Esophagus squamous epithelium (tissue), 4 donors: ENCODE measurements at regions not wholly inside any gene's neighbourhood (a gene's known extent, or its start where the extent isn't known, plus 50 kb on each side); places are given as distances from the start of the nearest gene placed in this dataset.

Experiments used
- CTCF ChIP-seq, 6 experiments: fragments of 450-650 bp in 4 of 6; fragments of 200-600 bp in 2 of 6; sonication (generic) in 2 of 6; IDR thresholded peaks; one replicate each; pipeline ENCODE4 v1.5.1; 2016 to 2019; ENCODE audit warnings: antibody characterized with exemption in 6 of 6, mild to moderate bottlenecking in 4 of 6, moderate library complexity in 4 of 6
- POLR2A ChIP-seq, 4 donors: fragments of 450-650 bp; IDR thresholded peaks; one replicate each; pipeline ENCODE4 v1.6.1; 2017; ENCODE audit warnings: antibody characterized with exemption in 4 of 4, mild to moderate bottlenecking in 4 of 4, moderate library complexity in 3 of 4

- TF ChIP-seq CTCF (IDR thresholded peaks at IDR 0.05) (no peak), POLR2A (IDR thresholded peaks at IDR 0.05) (no peak)
These were observed 301.2 kb upstream of the PROK2 start for GRCh38 chr3:72086042-72086742.
